AG09309 (cell line): ENCODE measurements at regions not wholly inside any gene's neighbourhood (a gene's known extent, or its start where the extent isn't known, plus 50 kb on each side); places are given as distances from the start of the nearest gene placed in this dataset.

ENCODE experiments used
- DNase-seq: peaks from one replicate; pipeline ENCODE4 v3.0.0-alpha.2; 2010; ENCODE audit warnings: low read depth
- H3K4me3 ChIP-seq: 2 replicates; pipeline ENCODE4 v1.5.1; 2011; ENCODE audit warnings: mild to moderate bottlenecking, low read depth, low read length, moderate library complexity; ENCODE audit not compliant: control insufficient read depth
- CTCF ChIP-seq: IDR thresholded peaks from 2 replicates; pipeline ENCODE4 v1.5.1; 2011; ENCODE audit warnings: mild to moderate bottlenecking, low read depth, low read length, inconsistent platforms; ENCODE audit not compliant: insufficient read depth, control insufficient read depth; ENCODE audit errors: missing control alignments

DNA sequence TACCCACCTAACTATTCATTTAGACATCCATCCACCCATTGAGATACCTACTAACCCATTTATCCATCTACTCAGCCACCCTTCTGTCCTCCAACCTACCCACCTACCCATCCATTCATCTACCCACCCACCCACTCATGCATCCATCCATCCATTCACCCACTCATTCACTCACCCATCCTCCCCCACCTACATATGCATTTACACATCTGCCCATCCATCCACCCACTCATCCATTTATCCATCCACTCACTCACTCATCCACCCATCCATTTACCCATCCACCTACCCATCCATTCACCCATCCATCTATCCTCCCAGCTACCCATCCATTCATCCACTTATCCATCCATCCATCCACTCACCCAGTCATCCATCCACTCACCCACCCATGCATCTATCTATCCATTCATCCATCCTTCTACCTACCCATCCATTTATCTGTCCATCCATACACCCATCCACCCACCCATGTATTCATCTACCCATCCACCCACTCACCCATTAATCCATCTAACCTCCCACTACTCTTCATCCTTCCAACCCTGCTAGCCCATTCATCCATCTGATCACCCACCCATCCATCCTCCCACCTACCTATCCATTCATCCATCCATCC, 378.7 kb downstream of the CTTN start:
- no peak for TF ChIP-seq CTCF
- DNase-seq, result no peak
- no peak overlapping the region for H3K4me3 ChIP-seq

- DNase-seq, result no peak
- TF ChIP-seq CTCF, result no peak
These were observed 380.6 kb downstream of the CTTN start for GRCh38 chr11:70778883-70779282.

DNA sequence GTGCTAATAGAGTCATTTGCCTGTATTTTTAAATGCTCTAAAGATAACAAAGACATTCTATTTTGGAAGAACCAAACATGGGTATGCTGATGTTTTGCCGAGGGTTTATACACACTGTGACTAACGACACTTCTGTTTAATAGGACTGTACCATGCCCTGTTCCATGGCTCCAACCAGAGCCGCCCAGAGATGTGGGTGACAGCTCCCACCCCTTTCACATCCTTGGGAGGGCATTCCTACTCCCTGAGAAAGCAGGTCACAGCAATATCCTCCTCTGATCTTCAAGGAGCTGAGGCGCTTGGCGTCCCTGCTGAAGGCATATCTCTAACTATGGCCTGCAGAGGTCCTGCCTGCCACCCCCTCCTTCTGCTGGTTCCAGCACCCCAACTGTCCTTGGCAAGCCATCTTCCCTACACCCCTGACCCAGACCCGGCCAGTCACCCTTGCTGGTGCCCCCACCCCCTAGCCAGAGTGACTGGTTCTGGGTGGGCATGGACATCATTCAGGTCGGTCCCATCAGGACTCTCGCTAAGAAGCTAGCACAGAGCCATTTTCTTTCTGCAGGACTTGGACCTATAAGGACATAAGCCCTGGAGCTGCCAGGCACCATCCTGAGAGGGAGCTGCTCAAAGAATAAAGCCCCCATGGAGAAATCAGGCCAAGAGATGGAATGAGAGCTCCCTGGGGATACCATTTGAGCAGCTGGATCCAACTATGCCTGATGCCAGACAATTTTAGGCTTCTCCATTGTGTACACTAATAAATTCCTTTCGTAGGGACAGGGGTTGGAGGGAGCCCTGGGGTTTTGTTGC, 381.3 kb downstream of the CTTN start:
- no peak for DNase-seq
- TF ChIP-seq CTCF, result no peak
- H3K4me3 ChIP-seq, result no peak overlapping the region

More at GRCh38 chr11:70778883-70779282, 380.6 kb downstream of the CTTN start:
- no peak overlapping the region for H3K4me3 ChIP-seq

DNA sequence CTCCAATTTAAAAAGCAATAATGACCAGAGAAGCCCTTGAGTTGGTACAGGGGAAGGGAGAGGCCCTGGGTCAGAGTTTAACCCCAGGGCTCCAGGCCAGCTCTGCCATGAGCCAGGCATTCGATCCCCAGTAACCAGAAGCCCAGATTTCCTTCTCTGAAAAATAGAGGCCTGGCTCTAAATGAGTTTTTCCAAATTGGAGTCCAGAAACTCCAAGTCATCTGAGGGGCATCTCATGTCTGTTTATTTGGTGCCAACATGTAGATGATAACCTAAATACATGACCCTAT, 381.9 kb downstream of the CTTN start:
- TF ChIP-seq CTCF, result no peak
- no peak for DNase-seq
- H3K4me3 ChIP-seq, result no peak overlapping the region

- DNase-seq, result no peak
- no peak overlapping the region for H3K4me3 ChIP-seq
- no peak for TF ChIP-seq CTCF
These were observed 384.1 kb downstream of the CTTN start for GRCh38 chr11:70782401-70782913.

DNA sequence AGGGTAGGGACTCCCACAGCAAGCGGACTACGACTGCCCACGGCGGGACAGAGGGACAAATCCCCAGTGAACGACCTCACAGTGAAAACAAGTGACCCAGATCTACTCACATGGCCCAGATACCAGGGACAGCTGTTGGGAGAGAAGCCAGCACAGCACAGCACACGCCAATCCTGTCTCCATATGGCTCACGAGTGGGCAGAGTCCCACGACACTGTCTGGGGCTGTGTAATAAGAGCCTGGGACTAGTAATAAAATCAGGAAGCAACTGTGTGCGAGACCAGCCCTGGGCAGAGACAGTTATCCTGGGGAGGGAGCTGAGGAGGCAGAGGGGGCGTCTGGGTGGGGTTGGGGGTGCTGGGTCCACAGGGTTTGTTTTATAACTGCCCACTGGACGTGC, 385.0 kb downstream of the CTTN start:
- no peak for DNase-seq
- no peak overlapping the region for H3K4me3 ChIP-seq
- no peak for TF ChIP-seq CTCF
